Calu3 (cell line): ENCODE measurements at regions not wholly inside any gene's neighbourhood (a gene's known extent, or its start where the extent isn't known, plus 50 kb on each side); places are given as distances from the start of the nearest gene placed in this dataset.

Source experiments
- BruUV-seq: library from RNA; stranded (reverse); fragments of 400-500 nt; replicated peaks from 2 replicates; lab custom pipeline; 2021; lab: Mats Ljungman, UMichigan
- CTCF ChIA-PET: fragments of 300-600 bp; sonication (Branson Sonifier 250); formaldehyde crosslinking; loops from one replicate; lab custom pipeline; 2022; ENCODE audit warnings: antibody characterized with exemption; lab: Charles Lee
- DNase-seq: peaks from one replicate; pipeline ENCODE4 v3.0.0; 2022
- H3K27ac Mint-ChIP-seq: one replicate; pipeline ENCODE4 v1.8.0; 2022; ENCODE audit warnings: mixed read lengths; ENCODE audit not compliant: unreplicated experiment
- H3K27me3 Mint-ChIP-seq: one replicate; pipeline ENCODE4 v1.8.0; 2022; ENCODE audit warnings: mixed read lengths; ENCODE audit not compliant: unreplicated experiment
- H3K36me3 Mint-ChIP-seq: one replicate; pipeline ENCODE4 v1.8.0; 2022; ENCODE audit warnings: mild to moderate bottlenecking, moderate library complexity, mixed read lengths; ENCODE audit not compliant: insufficient read depth, unreplicated experiment
- H3K4me1 Mint-ChIP-seq: one replicate; pipeline ENCODE4 v1.8.0; 2022; ENCODE audit warnings: mild to moderate bottlenecking, low read depth, mixed read lengths; ENCODE audit not compliant: unreplicated experiment
- H3K4me3 Mint-ChIP-seq: one replicate; pipeline ENCODE4 v1.8.0; 2022; ENCODE audit warnings: mild to moderate bottlenecking, low read depth, moderate library complexity, mixed read lengths; ENCODE audit not compliant: unreplicated experiment
- H3K9me3 Mint-ChIP-seq: one replicate; pipeline ENCODE4 v1.8.0; 2022; ENCODE audit warnings: low read depth, mixed read lengths; ENCODE audit not compliant: unreplicated experiment
- intact Hi-C: fragments of 100-400 bp; cut with micrococcal nuclease; formaldehyde crosslinking; loops from one replicate; pipeline ENCODE4 v1.10.0; 2022; ENCODE audit not compliant: unreplicated experiment
- TF ChIP-seq, protein P1 (sequence below): fragments of 200-600 bp; IDR thresholded peaks from one replicate; pipeline ENCODE4 v1.8.0; 2022; ENCODE audit warnings: antibody characterized with exemption; ENCODE audit not compliant: unreplicated experiment

DNA sequence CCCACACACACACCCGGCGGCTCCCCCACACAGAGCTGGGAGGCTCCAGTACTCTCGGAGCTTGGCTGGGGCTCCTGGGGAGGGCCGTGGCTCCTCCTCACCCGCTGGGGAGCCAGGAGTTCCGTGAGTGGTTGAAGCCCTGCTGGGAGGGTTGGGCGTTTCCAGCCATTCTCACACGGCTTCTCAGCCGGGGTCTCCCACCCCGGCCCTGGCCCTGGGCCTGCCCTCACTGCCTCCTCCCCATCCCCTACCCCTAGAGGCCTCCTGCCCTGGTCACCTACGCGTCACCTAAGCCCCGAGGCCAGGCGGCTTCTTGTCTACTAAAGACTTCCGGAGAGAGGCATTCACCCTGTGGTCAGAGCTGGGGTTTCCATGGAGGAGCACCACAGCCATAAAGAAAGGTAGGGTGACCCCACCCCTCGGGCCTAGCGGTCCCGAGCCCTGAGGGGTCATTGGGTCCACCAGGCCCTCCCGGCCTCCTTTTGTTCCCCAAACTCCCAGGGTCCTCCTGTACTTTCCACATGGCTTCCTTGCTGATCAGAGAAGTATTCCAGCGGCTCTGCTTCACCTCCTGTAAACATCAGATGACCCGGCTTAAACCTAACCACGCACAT, 99.3 kb downstream of the TTLL2 start:
- Mint-ChIP-seq H3K27me3 (peaks cover 72% of the 10 kb centered on the region), H3K27ac (no peak overlapping the region), H3K9me3 (no peaks in the 10 kb centered on the region), H3K36me3 (peaks cover 9% of the 10 kb centered on the region), H3K4me1 (peaks cover 8% of the 10 kb centered on the region), H3K4me3 (no peak overlapping the region)
- no TSS peak for BruUV-seq
- TF ChIP-seq, protein P1, sequence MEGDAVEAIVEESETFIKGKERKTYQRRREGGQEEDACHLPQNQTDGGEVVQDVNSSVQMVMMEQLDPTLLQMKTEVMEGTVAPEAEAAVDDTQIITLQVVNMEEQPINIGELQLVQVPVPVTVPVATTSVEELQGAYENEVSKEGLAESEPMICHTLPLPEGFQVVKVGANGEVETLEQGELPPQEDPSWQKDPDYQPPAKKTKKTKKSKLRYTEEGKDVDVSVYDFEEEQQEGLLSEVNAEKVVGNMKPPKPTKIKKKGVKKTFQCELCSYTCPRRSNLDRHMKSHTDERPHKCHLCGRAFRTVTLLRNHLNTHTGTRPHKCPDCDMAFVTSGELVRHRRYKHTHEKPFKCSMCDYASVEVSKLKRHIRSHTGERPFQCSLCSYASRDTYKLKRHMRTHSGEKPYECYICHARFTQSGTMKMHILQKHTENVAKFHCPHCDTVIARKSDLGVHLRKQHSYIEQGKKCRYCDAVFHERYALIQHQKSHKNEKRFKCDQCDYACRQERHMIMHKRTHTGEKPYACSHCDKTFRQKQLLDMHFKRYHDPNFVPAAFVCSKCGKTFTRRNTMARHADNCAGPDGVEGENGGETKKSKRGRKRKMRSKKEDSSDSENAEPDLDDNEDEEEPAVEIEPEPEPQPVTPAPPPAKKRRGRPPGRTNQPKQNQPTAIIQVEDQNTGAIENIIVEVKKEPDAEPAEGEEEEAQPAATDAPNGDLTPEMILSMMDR, result no peak
- intact Hi-C loops, result no loop called here
- CTCF ChIA-PET, result no interaction called here
- no peak for DNase-seq

DNA sequence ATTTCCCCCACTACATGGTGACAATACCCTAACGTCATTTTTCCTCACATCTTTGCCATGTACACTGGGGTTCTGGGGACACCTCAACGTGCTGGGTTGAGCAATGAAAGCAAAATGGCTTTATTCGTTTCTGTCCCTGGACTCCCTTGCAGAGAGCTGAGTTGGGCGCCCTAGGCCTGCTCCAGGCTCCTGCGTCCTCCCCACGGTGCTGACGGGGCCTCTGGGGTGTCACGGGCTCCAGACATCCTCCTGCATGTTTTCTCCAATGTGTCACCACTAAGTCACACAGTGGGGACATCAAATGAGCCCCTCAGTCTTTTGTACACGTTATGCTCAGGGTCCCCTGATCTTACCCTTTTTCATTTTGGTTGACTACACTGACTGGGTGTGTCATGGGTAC, 99.8 kb downstream of the TTLL2 start:
- TF ChIP-seq, protein P1, result no peak
- no peak overlapping the region for H3K4me3 Mint-ChIP-seq
- no peak overlapping the region for H3K27ac Mint-ChIP-seq
- peaks cover 9% of the 10 kb centered on the region for H3K36me3 Mint-ChIP-seq
- H3K4me1 Mint-ChIP-seq, result peaks cover 8% of the 10 kb centered on the region
- no peak for DNase-seq
- intact Hi-C loops, result no loop called here
- no peaks in the 10 kb centered on the region for H3K9me3 Mint-ChIP-seq
- BruUV-seq, result no TSS peak
- peaks cover 74% of the 10 kb centered on the region for H3K27me3 Mint-ChIP-seq
- CTCF ChIA-PET, result no interaction called here

DNA sequence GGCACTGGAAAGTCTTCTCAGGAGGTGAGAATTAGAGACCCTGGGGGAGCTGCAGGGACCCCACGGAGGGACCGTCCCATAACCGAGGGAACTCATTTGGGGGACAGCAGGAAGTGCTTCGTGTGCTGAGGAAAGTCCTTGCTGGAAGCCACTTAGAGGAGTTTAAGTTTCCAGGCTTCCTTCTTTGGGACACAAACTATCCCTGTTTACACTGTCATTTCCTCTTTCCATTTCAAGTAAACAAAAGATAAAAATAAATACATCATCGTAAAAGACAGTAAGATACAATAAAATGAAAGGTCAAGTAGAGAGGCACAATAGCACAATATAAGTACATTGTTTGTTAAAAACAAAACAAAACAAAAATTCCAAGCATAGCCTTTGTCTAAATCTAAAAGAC, 101.2 kb downstream of the TTLL2 start:
- H3K27ac Mint-ChIP-seq, result no peak overlapping the region
- BruUV-seq, result no TSS peak
- no peaks in the 10 kb centered on the region for H3K9me3 Mint-ChIP-seq
- DNase-seq, result no peak
- CTCF ChIA-PET, result no interaction called here
- H3K27me3 Mint-ChIP-seq, result peaks cover 74% of the 10 kb centered on the region
- peaks cover 4% of the 10 kb centered on the region for H3K4me1 Mint-ChIP-seq
- H3K36me3 Mint-ChIP-seq, result peaks cover 6% of the 10 kb centered on the region
- H3K4me3 Mint-ChIP-seq, result no peak overlapping the region
- TF ChIP-seq, protein P1, result no peak
- intact Hi-C loops, result no loop called here

DNA sequence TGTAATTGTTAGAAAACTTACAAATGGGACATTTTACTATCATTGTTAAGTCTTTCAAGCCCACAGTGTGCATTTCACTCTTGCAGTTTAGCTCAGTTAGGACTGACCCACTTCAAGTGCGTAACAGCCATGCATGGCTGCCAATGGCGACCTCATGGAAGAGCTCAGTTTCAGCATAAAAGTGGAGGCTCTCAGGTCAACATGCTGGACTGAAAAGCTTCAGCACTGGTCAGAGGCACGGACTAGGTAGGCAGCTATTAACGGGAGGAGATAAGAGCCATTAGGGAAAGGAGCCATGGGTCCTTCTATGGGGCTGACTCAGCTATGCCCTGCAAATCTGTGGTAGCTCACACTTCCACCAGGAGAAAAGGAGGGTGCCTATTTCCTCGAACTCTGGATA, 101.8 kb downstream of the TTLL2 start:
- BruUV-seq, result no TSS peak
- DNase-seq, result no peak
- CTCF ChIA-PET, result no interaction called here
- intact Hi-C loops, result no loop called here
- peaks cover 70% of the 10 kb centered on the region for H3K27me3 Mint-ChIP-seq
- no peak overlapping the region for H3K4me3 Mint-ChIP-seq
- no peaks in the 10 kb centered on the region for H3K4me1 Mint-ChIP-seq
- peaks cover under 1% of the 10 kb centered on the region for H3K36me3 Mint-ChIP-seq
- H3K27ac Mint-ChIP-seq, result no peak overlapping the region
- no peaks in the 10 kb centered on the region for H3K9me3 Mint-ChIP-seq
- TF ChIP-seq, protein P1, result no peak
